WI38 (cell line): ENCODE measurements at regions not wholly inside any gene's neighbourhood (a gene's known extent, or its start where the extent isn't known, plus 50 kb on each side); places are given as distances from the start of the nearest gene placed in this dataset.

ENCODE experiments used
- H3K4me3 ChIP-seq: 2 replicates; pipeline ENCODE4 v1.5.1; 2011; ENCODE audit warnings: low read depth, mild to moderate bottlenecking, control low read depth, low read length
- TF ChIP-seq, protein P1 (sequence below): IDR thresholded peaks from 2 replicates; pipeline ENCODE4 v1.5.1; 2012; ENCODE audit warnings: low read depth, mild to moderate bottlenecking, control low read depth, low read length

DNA sequence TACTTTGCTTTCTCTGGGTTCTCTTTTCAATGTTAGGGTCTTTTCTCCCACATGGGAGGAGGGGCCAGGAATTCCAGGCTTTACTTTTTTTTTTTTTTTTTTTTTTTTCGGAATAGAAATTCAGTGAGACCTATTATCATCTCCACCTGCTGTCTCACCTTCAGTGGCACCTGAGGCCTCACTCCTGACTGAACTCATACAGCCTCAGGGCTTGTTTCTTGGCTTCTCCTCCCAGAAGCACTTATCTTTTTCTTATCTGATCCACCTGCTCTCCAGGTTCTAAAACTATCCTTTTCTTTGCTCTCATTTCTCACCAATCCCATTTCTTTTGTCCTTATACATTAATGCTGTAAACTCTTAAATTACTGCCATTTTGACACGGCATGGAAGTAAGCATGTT, 117.3 kb upstream of the PPP3CA start:
- TF ChIP-seq, protein P1, sequence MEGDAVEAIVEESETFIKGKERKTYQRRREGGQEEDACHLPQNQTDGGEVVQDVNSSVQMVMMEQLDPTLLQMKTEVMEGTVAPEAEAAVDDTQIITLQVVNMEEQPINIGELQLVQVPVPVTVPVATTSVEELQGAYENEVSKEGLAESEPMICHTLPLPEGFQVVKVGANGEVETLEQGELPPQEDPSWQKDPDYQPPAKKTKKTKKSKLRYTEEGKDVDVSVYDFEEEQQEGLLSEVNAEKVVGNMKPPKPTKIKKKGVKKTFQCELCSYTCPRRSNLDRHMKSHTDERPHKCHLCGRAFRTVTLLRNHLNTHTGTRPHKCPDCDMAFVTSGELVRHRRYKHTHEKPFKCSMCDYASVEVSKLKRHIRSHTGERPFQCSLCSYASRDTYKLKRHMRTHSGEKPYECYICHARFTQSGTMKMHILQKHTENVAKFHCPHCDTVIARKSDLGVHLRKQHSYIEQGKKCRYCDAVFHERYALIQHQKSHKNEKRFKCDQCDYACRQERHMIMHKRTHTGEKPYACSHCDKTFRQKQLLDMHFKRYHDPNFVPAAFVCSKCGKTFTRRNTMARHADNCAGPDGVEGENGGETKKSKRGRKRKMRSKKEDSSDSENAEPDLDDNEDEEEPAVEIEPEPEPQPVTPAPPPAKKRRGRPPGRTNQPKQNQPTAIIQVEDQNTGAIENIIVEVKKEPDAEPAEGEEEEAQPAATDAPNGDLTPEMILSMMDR: no peak
- H3K4me3 ChIP-seq: no peak overlapping the region

DNA sequence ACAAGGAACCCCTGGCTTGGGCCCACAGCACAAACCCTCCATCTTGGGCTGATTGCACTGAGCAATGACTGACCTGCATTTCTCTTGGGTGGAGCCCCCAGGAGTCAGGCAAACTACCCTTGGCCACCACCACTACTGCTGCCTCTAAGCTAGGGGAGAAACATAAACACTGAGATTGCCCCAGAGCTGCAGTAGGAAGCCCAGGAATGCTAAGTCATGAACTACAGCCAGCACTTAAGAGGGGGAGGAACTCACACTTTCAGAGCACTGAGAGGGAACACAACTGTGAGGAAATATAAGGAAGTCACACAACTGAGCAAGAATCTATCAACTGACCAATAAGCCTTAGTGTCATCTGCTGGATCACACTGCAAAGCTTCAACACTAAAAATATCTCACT, 111.6 kb upstream of the PPP3CA start:
- H3K4me3 ChIP-seq: no peak overlapping the region
- TF ChIP-seq, protein P1: no peak

DNA sequence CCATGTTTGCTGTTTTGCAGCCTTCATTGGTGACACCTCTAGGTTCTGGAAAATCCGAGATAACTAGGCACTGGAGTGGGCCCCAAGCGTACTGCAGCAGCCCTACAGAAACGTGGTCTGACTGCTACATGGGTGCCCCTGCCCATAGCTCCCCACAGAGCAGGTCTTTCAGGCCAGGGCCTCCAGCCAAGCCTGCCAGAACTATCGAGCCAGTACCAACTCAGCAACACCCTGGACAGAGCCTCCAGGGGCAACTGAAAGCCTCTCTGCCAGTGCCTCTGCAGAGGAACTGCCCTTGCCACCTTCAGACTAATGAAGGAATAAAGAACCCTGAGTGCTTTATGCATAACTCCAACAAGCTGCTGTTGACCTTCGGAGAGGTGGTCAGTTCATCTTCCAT, 111.1 kb upstream of the PPP3CA start:
- TF ChIP-seq, protein P1: no peak
- H3K4me3 ChIP-seq: no peak overlapping the region

DNA sequence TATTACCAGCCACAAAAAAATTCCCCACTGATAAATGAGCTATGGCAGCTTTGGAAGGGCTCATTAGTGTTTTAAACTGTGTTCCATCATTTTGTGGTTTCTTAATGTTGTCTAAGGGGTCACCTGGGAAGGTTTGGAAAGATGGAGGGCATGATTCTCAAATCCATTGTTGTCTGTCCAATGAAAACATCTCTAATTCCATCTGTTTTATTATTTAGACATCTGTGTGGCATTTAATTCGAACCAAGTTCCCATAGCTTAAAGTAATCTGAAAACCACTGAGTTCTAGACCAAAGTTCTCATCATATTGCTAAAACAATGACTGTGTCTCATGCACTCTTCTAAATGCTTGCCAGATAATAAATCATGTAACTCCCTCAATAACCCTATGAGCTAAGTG, 103.8 kb upstream of the PPP3CA start:
- H3K4me3 ChIP-seq: no peak overlapping the region
- TF ChIP-seq, protein P1: no peak

DNA sequence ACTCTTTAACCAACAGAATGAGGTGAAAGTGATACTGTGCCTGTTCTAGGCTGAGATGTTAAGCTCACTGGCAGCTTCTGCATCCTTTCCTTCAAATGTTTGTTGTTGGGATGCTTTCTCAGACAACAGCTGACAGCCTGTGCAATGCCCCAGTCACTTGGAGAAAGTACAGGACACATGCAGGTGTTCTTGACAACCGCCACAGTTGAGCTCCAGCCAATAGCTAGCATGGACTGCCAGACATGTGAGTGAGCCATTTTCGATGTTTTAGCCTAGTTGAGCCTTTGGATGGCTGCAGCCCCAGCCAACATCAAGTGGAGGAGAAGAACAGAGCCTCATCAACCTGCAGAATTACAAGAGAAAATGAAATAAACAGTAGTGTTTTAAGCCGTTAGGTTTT, 94.1 kb upstream of the PPP3CA start:
- TF ChIP-seq, protein P1: no peak

DNA sequence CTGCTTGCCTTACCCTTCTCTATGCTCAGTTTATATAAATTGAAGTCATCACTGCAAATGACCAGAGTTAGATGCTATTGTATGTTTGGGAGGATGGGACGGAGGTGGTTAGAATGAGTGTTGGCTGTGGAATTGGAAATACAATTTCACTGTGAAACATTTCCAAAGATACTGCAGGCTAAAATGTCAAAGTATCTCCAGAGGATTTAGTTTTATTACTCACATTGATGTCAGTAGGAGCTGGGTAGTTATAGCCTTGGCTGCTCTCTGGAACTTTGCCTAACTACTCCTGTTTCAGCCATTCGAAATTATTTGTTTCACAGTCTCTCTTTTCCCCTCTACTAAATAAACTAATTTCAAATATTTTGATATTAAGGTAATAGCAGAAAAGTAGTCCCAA, 92.6 kb upstream of the PPP3CA start:
- TF ChIP-seq, protein P1: no peak
- no peak overlapping the region for H3K4me3 ChIP-seq

More for the DNA sequence above, 94.1 kb upstream of the PPP3CA start:
- H3K4me3 ChIP-seq: no peak overlapping the region

DNA sequence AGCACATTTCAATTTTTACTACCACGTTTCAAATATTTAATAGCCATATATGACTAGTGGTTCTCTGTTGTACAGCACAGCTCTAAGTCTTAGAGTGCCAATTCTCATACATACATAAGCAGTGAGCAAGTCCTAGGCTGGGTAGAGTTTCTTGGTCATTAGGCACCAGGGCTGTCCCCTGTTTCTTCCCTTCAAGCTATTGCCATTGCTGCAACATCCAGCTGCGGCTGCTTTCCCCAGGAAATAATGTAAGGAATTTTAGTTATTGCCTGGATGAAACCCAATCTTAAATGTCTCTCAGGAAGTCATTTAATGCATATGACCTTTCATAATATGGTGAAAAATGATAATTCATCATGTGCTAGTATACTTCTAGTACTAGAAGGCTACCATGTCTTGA, 74.1 kb upstream of the PPP3CA start:
- TF ChIP-seq, protein P1: no peak

More for the DNA sequence above, 74.1 kb upstream of the PPP3CA start:
- no peak overlapping the region for H3K4me3 ChIP-seq
